GM12891 (cell line): ENCODE measurements at regions not wholly inside any gene's neighbourhood (a gene's known extent, or its start where the extent isn't known, plus 50 kb on each side); places are given as distances from the start of the nearest gene placed in this dataset.
"Not testable (repeated sequence)": the region's sequence is repeated elsewhere in the genome, so short reads cannot be mapped to it uniquely, and the experiment has no call there.

ENCODE experiments used
- DNase-seq: peaks from one replicate; pipeline ENCODE4 v3.0.0; 2011; ENCODE audit warnings: low spot score; ENCODE audit not compliant: insufficient read length
- FAIRE-seq: peaks from 2 replicates; lab custom pipeline; 2011; peaks lifted over from hg19 to GRCh38; lab: Jason Lieb, UNC
- PAX5 ChIP-seq: IDR thresholded peaks from 2 replicates; pipeline ENCODE4 v1.6.1; 2011; ENCODE audit warnings: low read length, moderate library complexity, mild to moderate bottlenecking; ENCODE audit not compliant: insufficient read depth, severe bottlenecking
- POLR2A ChIP-seq: IDR thresholded peaks from 2 replicates; pipeline ENCODE4 v1.6.1; 2011; ENCODE audit warnings: low read depth, low read length, control low read depth
- POLR2AphosphoS5 ChIP-seq: IDR thresholded peaks from 2 replicates; pipeline ENCODE4 v1.6.1; 2011; ENCODE audit warnings: low read depth, low read length, control low read depth
- POU2F2 ChIP-seq: IDR thresholded peaks from 2 replicates; pipeline ENCODE4 v1.6.1; 2011; ENCODE audit warnings: low read depth, mild to moderate bottlenecking, control low read depth, low read length, moderate library complexity
- SPI1 ChIP-seq: IDR thresholded peaks from 2 replicates; pipeline ENCODE4 v1.6.1; 2011; ENCODE audit warnings: low read depth, low read length, control low read depth
- TAF1 ChIP-seq: IDR thresholded peaks from 2 replicates; pipeline ENCODE4 v1.6.1; 2011; ENCODE audit warnings: low read depth, low read length, control low read depth

GRCh38 chr3:18531662-18532061 lies 106.5 kb upstream of the SATB1 start:
- FAIRE-seq = peak; percentile 45
- no peak for DNase-seq
- TF ChIP-seq TAF1 = no peak
- TF ChIP-seq SPI1 = no peak
- no peak for TF ChIP-seq POLR2A
- TF ChIP-seq POLR2AphosphoS5 = no peak

- DNase-seq (no peak), FAIRE-seq (no peak)
- TF ChIP-seq POLR2AphosphoS5 = no peak
- no peak for TF ChIP-seq TAF1
- TF ChIP-seq PAX5 = no peak
- TF ChIP-seq SPI1 = no peak
- TF ChIP-seq POU2F2 = no peak
- TF ChIP-seq POLR2A = no peak
These were observed 104.5 kb upstream of the SATB1 start for GRCh38 chr3:18529631-18530030.

- FAIRE-seq (no peak), DNase-seq (no peak)
- no peak for TF ChIP-seq POU2F2
- no peak for TF ChIP-seq PAX5
These were observed 102.6 kb upstream of the SATB1 start for GRCh38 chr3:18527691-18528090.

GRCh38 chr3:18526667-18527066 lies 101.5 kb upstream of the SATB1 start:
- TF ChIP-seq POLR2A = no peak
- no peak for TF ChIP-seq TAF1
- no peak for TF ChIP-seq PAX5
- TF ChIP-seq SPI1 = no peak
- no peak for TF ChIP-seq POU2F2
- TF ChIP-seq POLR2AphosphoS5 = no peak
- no peak for DNase-seq
- no peak for FAIRE-seq

GRCh38 chr3:18516170-18516569 lies 91.0 kb upstream of the SATB1 start:
- FAIRE-seq, DNase-seq: not testable (repeated sequence)

GRCh38 chr3:18513091-18513490 lies 88.0 kb upstream of the SATB1 start:
- TF ChIP-seq PAX5 (no peak), POLR2AphosphoS5 (no peak), SPI1 (no peak), POU2F2 (no peak), TAF1 (no peak), POLR2A (no peak)
- DNase-seq (no peak), FAIRE-seq (no peak)

- DNase-seq = no peak
- no peak for FAIRE-seq
- TF ChIP-seq SPI1 = peak; percentile 50
- no peak for TF ChIP-seq POLR2AphosphoS5
These were observed 86.9 kb upstream of the SATB1 start for GRCh38 chr3:18512007-18512406.

GRCh38 chr3:18510947-18511346 lies 85.8 kb upstream of the SATB1 start:
- DNase-seq = no peak
- FAIRE-seq = no peak
- TF ChIP-seq POLR2AphosphoS5 (no peak), POU2F2 (no peak), POLR2A (no peak), SPI1 (no peak), PAX5 (no peak), TAF1 (no peak)

GRCh38 chr3:18507333-18507732 lies 82.2 kb upstream of the SATB1 start:
- TF ChIP-seq POLR2AphosphoS5 = no peak
- no peak for TF ChIP-seq PAX5
- TF ChIP-seq SPI1 = no peak
- TF ChIP-seq TAF1 = no peak
- TF ChIP-seq POLR2A = no peak
- no peak for TF ChIP-seq POU2F2
- DNase-seq (no peak), FAIRE-seq (no peak)

GRCh38 chr3:18505056-18505455 lies 79.9 kb upstream of the SATB1 start:
- TF ChIP-seq POU2F2 = no peak
- TF ChIP-seq SPI1 = no peak
- no peak for TF ChIP-seq PAX5
- TF ChIP-seq POLR2AphosphoS5 = no peak
- TF ChIP-seq TAF1 = no peak
- no peak for TF ChIP-seq POLR2A
- DNase-seq = no peak
- FAIRE-seq = no peak

GRCh38 chr3:18501679-18502343 lies 76.7 kb upstream of the SATB1 start:
- TF ChIP-seq POLR2A = no peak
- TF ChIP-seq POLR2AphosphoS5 = no peak
- no peak for TF ChIP-seq TAF1

More at GRCh38 chr3:18501679-18502343, 76.7 kb upstream of the SATB1 start:
- DNase-seq = no peak
- no peak for FAIRE-seq
